GM23248 (cell line): ENCODE measurements at regions not wholly inside any gene's neighbourhood (a gene's known extent, or its start where the extent isn't known, plus 50 kb on each side); places are given as distances from the start of the nearest gene placed in this dataset.

Experiments used
- EZH2 ChIP-seq: fragments of 200-600 bp; sonication (generic); IDR thresholded peaks from 2 replicates; pipeline ENCODE4 v1.6.1; 2018; ENCODE audit warnings: antibody characterized with exemption, mild to moderate bottlenecking; ENCODE audit not compliant: insufficient read depth, poor library complexity, severe bottlenecking
- EZH2phosphoT487 ChIP-seq: fragments of 200-600 bp; sonication (generic); IDR thresholded peaks from 2 replicates; pipeline ENCODE4 v1.6.1; 2018; ENCODE audit warnings: antibody characterized with exemption, moderate library complexity, mild to moderate bottlenecking, low read depth; ENCODE audit not compliant: insufficient read depth

DNA sequence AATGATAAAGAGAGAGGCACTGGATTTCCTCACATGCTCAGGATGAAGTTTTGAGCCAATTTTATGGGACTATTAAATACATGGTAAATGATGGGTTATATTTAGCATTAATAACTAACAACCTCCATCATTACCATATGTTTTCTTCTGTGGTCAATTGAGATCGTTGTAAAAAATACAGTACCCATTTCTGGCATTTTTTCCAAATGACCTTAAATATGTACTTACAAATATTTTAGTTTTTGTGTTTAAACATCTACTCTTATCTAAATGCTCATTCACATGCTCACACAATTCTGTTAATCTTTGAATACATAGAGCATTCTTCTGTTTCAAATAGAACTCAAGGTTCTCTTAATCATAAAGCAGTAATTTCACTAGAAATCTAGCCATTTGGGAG is 330.0 kb upstream of the BRINP3 start:
- no peak for TF ChIP-seq EZH2
- TF ChIP-seq EZH2phosphoT487: no peak
